ENCODE measurements at regions not wholly inside any gene's neighbourhood (a gene's known extent, or its start where the extent isn't known, plus 50 kb on each side); places are given as distances from the start of the nearest gene placed in this dataset.
A peak's percentile ranks its signal among the peaks of the same experiment; 100 is the strongest.

- no peak overlapping the region for H3K4me3 Mint-ChIP-seq
- peaks cover 15% of the 10 kb centered on the region for H3K4me1 Mint-ChIP-seq
- no peaks in the 10 kb centered on the region for H3K9me3 Mint-ChIP-seq
- no peaks in the 10 kb centered on the region for H3K36me3 Mint-ChIP-seq (ENCODE audit: low read depth)
- no peak for DNase-seq
- peaks cover 29% of the 10 kb centered on the region for H3K27me3 Mint-ChIP-seq
- intact Hi-C loops (cut with micrococcal nuclease), result no loop called here
- H3K27ac Mint-ChIP-seq, result no peak overlapping the region
Observed at GRCh38 chr2:41837610-41838009, 210.2 kb upstream of the PKDCC start.

GRCh38 chr2:41840702-41841551 lies 206.9 kb upstream of the PKDCC start:
- Mint-ChIP-seq H3K27me3 (peaks cover 20% of the 10 kb centered on the region), H3K27ac (peak overlapping the region; percentile 87), H3K9me3 (no peaks in the 10 kb centered on the region), H3K4me3 (peak overlapping the region; percentile 94), H3K4me1 (peaks cover 15% of the 10 kb centered on the region), H3K36me3 (ENCODE audit: low read depth) (no peaks in the 10 kb centered on the region)
- DNase-seq, result peak; percentile 99
- intact Hi-C loops (cut with micrococcal nuclease), result loop anchor here (1.0 to 10.0 kb wide), 3 partner anchors 245 to 520 kb away; partner anchors contain the start of gene COX7A2L

GRCh38 chr2:41846962-41847361 lies 200.9 kb upstream of the PKDCC start:
- intact Hi-C loops (cut with micrococcal nuclease), result loop anchor here (10.0 kb wide), 1 partner anchor 348 kb away; no protein-coding TSS in a partner anchor
- no peak overlapping the region for H3K4me3 Mint-ChIP-seq
- H3K27me3 Mint-ChIP-seq, result peaks cover 23% of the 10 kb centered on the region
- H3K27ac Mint-ChIP-seq, result no peak overlapping the region
- peaks cover 2% of the 10 kb centered on the region for H3K4me1 Mint-ChIP-seq
- no peaks in the 10 kb centered on the region for H3K36me3 Mint-ChIP-seq (ENCODE audit: low read depth)
- no peaks in the 10 kb centered on the region for H3K9me3 Mint-ChIP-seq
- DNase-seq, result no peak

- intact Hi-C loops (cut with micrococcal nuclease), result loop anchor here (10.0 kb wide), 1 partner anchor 347 kb away; no protein-coding TSS in a partner anchor
- no peak overlapping the region for H3K4me3 Mint-ChIP-seq
- no peak for DNase-seq
- no peak overlapping the region for H3K27ac Mint-ChIP-seq
- no peaks in the 10 kb centered on the region for H3K36me3 Mint-ChIP-seq (ENCODE audit: low read depth)
- H3K27me3 Mint-ChIP-seq, result peaks cover 25% of the 10 kb centered on the region
- H3K9me3 Mint-ChIP-seq, result no peaks in the 10 kb centered on the region
- no peaks in the 10 kb centered on the region for H3K4me1 Mint-ChIP-seq
Observed at GRCh38 chr2:41847744-41848441, 199.9 kb upstream of the PKDCC start.

GRCh38 chr2:41851554-41851953 lies 196.3 kb upstream of the PKDCC start:
- Mint-ChIP-seq H3K9me3 (no peaks in the 10 kb centered on the region), H3K27me3 (peaks cover 22% of the 10 kb centered on the region), H3K4me1 (no peaks in the 10 kb centered on the region), H3K27ac (no peak overlapping the region), H3K4me3 (no peak overlapping the region), H3K36me3 (ENCODE audit: low read depth) (no peaks in the 10 kb centered on the region)
- intact Hi-C loops (cut with micrococcal nuclease), result no loop called here
- no peak for DNase-seq

- H3K27me3 Mint-ChIP-seq, result peaks cover 15% of the 10 kb centered on the region
- intact Hi-C loops (cut with micrococcal nuclease), result no loop called here
- H3K36me3 Mint-ChIP-seq (ENCODE audit: low read depth), result no peaks in the 10 kb centered on the region
- no peaks in the 10 kb centered on the region for H3K4me1 Mint-ChIP-seq
- no peak overlapping the region for H3K4me3 Mint-ChIP-seq
- peak; percentile 64 for DNase-seq
- H3K27ac Mint-ChIP-seq, result no peak overlapping the region
- H3K9me3 Mint-ChIP-seq, result no peaks in the 10 kb centered on the region
Observed at GRCh38 chr2:41853427-41854191, 194.2 kb upstream of the PKDCC start.

GRCh38 chr2:41854227-41854626 lies 193.6 kb upstream of the PKDCC start:
- Mint-ChIP-seq H3K36me3 (ENCODE audit: low read depth) (no peaks in the 10 kb centered on the region), H3K9me3 (no peaks in the 10 kb centered on the region), H3K4me3 (no peak overlapping the region), H3K4me1 (no peaks in the 10 kb centered on the region), H3K27me3 (peaks cover 14% of the 10 kb centered on the region), H3K27ac (no peak overlapping the region)
- no peak for DNase-seq
- intact Hi-C loops (cut with micrococcal nuclease), result no loop called here

GRCh38 chr2:41856946-41857345 lies 190.9 kb upstream of the PKDCC start:
- Mint-ChIP-seq H3K4me3 (no peak overlapping the region), H3K36me3 (ENCODE audit: low read depth) (no peaks in the 10 kb centered on the region), H3K27ac (no peak overlapping the region), H3K27me3 (peaks cover 16% of the 10 kb centered on the region), H3K4me1 (no peaks in the 10 kb centered on the region), H3K9me3 (no peaks in the 10 kb centered on the region)
- DNase-seq, result no peak
- intact Hi-C loops (cut with micrococcal nuclease), result no loop called here

- Mint-ChIP-seq H3K9me3 (no peaks in the 10 kb centered on the region), H3K27ac (peak overlapping the region; percentile 22), H3K36me3 (ENCODE audit: low read depth) (no peaks in the 10 kb centered on the region), H3K4me1 (no peaks in the 10 kb centered on the region), H3K27me3 (peaks cover 15% of the 10 kb centered on the region), H3K4me3 (no peak overlapping the region)
- intact Hi-C loops (cut with micrococcal nuclease), result no loop called here
- DNase-seq, result no peak
Observed at GRCh38 chr2:41859615-41860514, 188.0 kb upstream of the PKDCC start.

- H3K4me1 Mint-ChIP-seq, result peaks cover 5% of the 10 kb centered on the region
- intact Hi-C loops (cut with micrococcal nuclease), result no loop called here
- peaks cover 28% of the 10 kb centered on the region for H3K27me3 Mint-ChIP-seq
- no peak for DNase-seq
- no peak overlapping the region for H3K4me3 Mint-ChIP-seq
- H3K9me3 Mint-ChIP-seq, result no peaks in the 10 kb centered on the region
- H3K36me3 Mint-ChIP-seq (ENCODE audit: low read depth), result no peaks in the 10 kb centered on the region
- H3K27ac Mint-ChIP-seq, result no peak overlapping the region
Observed at GRCh38 chr2:41863062-41863461, 184.8 kb upstream of the PKDCC start.

GRCh38 chr2:41865263-41865662 lies 182.6 kb upstream of the PKDCC start:
- no peak overlapping the region for H3K4me3 Mint-ChIP-seq
- intact Hi-C loops (cut with micrococcal nuclease), result no loop called here
- no peaks in the 10 kb centered on the region for H3K36me3 Mint-ChIP-seq (ENCODE audit: low read depth)
- no peak overlapping the region for H3K27ac Mint-ChIP-seq
- peaks cover 24% of the 10 kb centered on the region for H3K27me3 Mint-ChIP-seq
- peaks cover 7% of the 10 kb centered on the region for H3K4me1 Mint-ChIP-seq
- DNase-seq, result no peak
- H3K9me3 Mint-ChIP-seq, result no peaks in the 10 kb centered on the region

- Mint-ChIP-seq H3K9me3 (no peaks in the 10 kb centered on the region), H3K4me3 (peak overlapping the region; percentile 4), H3K4me1 (peaks cover 7% of the 10 kb centered on the region), H3K36me3 (ENCODE audit: low read depth) (no peaks in the 10 kb centered on the region), H3K27ac (no peak overlapping the region), H3K27me3 (peaks cover 24% of the 10 kb centered on the region)
- intact Hi-C loops (cut with micrococcal nuclease), result no loop called here
- DNase-seq, result no peak
Observed at GRCh38 chr2:41867553-41867952, 180.3 kb upstream of the PKDCC start.

Measured in activated CD4-positive, alpha-beta T cell treated with anti-CD3 and anti-CD28 coated beads, Interleukin-2, amount 10 ng/mL, durations not matched to agents 24 days and 14 days (primary cell).